ENCODE measurements at regions not wholly inside any gene's neighbourhood (a gene's known extent, or its start where the extent isn't known, plus 50 kb on each side); places are given as distances from the start of the nearest gene placed in this dataset.

- TF ChIP-seq BACH1 (tag; IDR thresholded peaks at IDR 0.05) (peak; percentile 92), FOSL1 (tag; conservative IDR thresholded peaks at IDR 0.05) (peak; percentile 58; the same call in 1 of the 2 replicates), ZNF239 (CRISPR knock-in tag; IDR thresholded peaks at IDR 0.05) (peak; percentile 73), ELF4 (CRISPR knock-in tag; IDR thresholded peaks at IDR 0.05) (0 out of 2 replicates have a peak, but pooled peaks have one; percentile 37), ZNF655 (CRISPR knock-in tag; IDR thresholded peaks at IDR 0.05) (no peak), CBX1 (IDR thresholded peaks at IDR 0.05; ENCODE audit: low read depth) (no peak), ATF1 (CRISPR knock-in tag; IDR thresholded peaks at IDR 0.05) (no peak), ATF1 (tag; IDR thresholded peaks at IDR 0.05) (peak; percentile 49), GTF2E2 (tag; IDR thresholded peaks at IDR 0.05) (peak; percentile 84; the same call in 1 of the 2 replicates), ZNF311 (CRISPR knock-in tag; IDR thresholded peaks at IDR 0.05) (peak; percentile 78; the same call in 1 of the 2 replicates), ZNF79 (CRISPR knock-in tag; IDR thresholded peaks at IDR 0.05; ENCODE audit: low read depth) (peak; percentile 83), EP400 (IDR thresholded peaks at IDR 0.05) (peak; percentile 76), RNF2 (IDR thresholded peaks at IDR 0.05) (peak; percentile 77; the same call in 1 of the 2 replicates), HOMEZ (CRISPR knock-in tag; IDR thresholded peaks at IDR 0.05) (no peak), ELK1 (CRISPR knock-in tag; IDR thresholded peaks at IDR 0.05) (no peak), SAFB2 (IDR thresholded peaks at IDR 0.05; ENCODE audit: borderline replicate concordance, low read depth, low read length, severe bottlenecking) (no peak), VEZF1 (CRISPR knock-in tag; IDR thresholded peaks at IDR 0.05) (0 out of 2 replicates have a peak, but pooled peaks have one; percentile 30), CHD2 (IDR thresholded peaks at IDR 0.05; ENCODE audit: low read depth, low read length) (no peak), HNRNPUL1 (IDR thresholded peaks at IDR 0.05; ENCODE audit: low read length) (no peak), POLR2H (tag; IDR thresholded peaks at IDR 0.05; ENCODE audit: low read depth) (peak; percentile 56), ATF4 (CRISPR knock-in tag; IDR thresholded peaks at IDR 0.05) (peak; percentile 97), PRMT5 (CRISPR knock-in tag; IDR thresholded peaks at IDR 0.05) (no peak), GTF2A2 (tag; IDR thresholded peaks at IDR 0.05) (0 out of 2 replicates have a peak, but pooled peaks have one; percentile 72), NCOR1 (IDR thresholded peaks at IDR 0.05) (no peak)
Observed at GRCh38 chr2:215870088-215870490, 143.3 kb downstream of the MREG start (continued).
